Dermis blood vessel endothelial cell (primary cell): ENCODE measurements at regions not wholly inside any gene's neighbourhood (a gene's known extent, or its start where the extent isn't known, plus 50 kb on each side); places are given as distances from the start of the nearest gene placed in this dataset.
"Not testable (repeated sequence)": the region's sequence is repeated elsewhere in the genome, so short reads cannot be mapped to it uniquely, and the experiment has no call there.

ENCODE experiments used
- DNase-seq: peaks from one replicate; pipeline ENCODE4 v3.0.0; 2010

DNA sequence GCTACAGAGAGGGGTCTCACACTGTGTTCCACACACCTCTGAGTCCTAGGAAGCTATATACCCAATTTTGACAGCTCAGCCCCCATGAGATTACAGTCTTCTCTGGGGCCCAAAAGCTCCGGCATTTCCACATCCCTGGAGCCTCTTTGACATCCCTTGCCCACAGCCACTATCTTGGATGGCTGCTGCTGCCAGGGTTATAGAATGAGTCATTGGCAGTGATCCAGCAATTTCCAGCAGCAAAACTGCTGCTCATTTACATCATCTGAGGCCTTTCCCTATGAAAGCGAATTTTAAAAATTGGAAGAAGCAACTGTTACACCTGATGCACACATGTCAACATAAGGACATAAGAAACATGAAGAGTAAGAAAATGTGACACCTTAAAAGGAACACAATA is 590.7 kb downstream of the MEI4 start:
- peak; percentile 72 for DNase-seq

DNA sequence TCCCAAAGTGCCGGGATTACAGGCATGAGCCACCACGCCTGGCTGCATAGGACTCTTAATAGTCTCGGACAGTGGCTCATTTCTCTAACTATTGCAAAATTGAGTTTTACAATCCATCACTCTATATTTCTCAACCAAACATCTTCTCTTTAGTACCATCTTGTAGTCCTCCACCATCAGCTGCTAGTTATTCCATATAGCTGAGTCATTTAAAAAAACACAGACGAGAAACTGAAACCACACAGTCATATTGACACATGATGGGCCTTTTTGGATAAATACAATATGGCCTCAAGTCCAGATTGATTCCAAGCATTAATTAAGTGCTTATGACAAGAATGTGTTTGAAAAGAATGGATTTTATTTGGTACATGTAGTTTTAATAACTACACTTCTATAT is 599.1 kb downstream of the MEI4 start:
- no peak for DNase-seq

DNA sequence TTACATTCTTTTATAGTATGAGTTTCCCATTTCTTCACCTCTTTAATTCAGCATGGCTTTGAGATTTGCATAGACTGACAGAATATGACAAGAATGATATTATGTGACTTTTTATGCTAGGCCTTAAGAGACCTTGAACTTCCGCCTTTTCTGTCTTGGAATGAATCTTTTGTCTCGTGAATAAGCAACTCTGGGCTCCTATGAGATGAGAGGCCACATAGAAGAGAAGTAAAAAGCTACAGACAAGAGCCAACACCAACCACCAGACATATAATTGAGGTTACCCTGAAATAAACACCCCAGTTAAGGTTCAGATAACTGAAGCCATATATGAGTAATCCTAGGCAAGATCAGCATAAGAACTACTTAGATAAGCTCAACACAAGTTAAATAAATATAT is 600.8 kb downstream of the MEI4 start:
- no peak for DNase-seq

DNA sequence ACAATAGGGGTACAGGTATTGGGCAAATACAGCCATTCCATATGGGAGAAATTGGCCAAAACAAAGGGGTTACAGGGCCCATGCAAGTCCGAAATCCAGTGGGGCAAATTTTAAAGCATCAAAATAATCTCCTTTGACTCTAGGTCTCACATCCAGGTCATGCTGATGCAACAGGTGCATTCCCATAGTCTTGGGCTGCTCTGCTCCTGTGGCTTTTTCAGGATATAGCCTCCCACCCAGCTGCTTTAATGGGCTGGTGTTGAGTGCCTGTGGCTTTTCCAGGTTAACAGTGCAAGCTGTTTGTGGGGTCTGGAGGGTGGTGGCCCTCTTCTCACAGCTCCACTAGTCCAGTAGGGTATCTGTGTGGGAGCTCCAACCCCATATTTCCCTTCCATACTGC is 607.1 kb downstream of the MEI4 start:
- DNase-seq = no peak

DNA sequence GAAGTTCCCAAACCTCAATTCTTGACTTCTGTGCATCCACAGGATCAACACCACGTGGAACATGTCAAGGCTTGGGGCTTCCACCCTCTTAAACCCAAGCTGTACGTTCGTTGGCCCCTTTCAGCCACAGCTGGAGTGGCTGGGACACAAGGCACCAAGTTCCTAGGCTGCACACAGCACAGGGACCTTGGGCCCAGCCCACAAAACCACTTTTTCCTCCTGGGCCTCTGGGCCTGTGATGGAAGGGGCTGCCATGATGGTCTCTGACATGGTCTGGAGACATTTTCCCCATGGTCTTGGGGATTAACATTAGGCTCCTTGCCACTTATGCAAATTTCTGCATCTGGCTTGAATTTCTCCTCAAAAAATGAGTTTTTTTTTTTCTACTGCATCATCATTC is 606.9 kb upstream of the IRAK1BP1 start:
- DNase-seq = not testable (repeated sequence)

DNA sequence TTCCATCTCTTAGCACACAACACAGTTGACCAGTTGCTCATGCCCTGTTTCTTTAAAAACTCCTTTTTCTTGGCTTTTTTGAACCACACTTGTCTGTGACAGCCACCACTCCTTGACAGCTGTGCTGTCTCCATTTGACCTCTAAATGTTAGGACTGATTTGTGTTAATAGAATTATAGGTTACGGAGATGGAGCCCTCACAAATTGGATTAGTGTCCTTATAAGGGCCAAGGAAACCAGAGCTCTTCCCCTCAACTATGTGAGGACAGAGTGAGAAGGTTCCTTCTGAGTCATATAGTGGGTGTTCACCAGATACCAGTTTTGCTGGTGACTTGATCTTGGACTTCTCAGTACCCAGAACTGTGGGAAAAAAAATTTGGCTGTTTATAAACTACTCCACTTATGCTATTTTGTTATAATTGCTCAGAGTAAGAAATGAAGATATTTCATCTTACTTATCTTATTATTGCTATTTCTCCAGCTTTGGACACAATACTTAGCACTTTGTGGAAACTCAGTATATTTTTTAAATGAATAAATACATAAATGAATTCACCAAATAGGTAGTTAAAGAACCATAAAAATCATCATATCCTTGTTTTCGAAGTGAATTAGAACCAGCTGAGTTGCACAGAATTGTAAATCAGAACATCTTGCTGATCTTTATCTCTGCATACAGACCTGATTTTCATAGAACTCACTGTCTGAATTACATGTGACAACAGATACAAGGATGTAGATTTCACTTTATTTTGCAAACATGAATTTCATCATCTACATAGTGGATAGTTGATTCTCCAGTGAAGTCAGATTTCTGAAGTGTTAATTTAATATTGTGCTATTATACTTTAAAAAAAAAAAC is 598.5 kb upstream of the IRAK1BP1 start:
- no peak for DNase-seq

DNA sequence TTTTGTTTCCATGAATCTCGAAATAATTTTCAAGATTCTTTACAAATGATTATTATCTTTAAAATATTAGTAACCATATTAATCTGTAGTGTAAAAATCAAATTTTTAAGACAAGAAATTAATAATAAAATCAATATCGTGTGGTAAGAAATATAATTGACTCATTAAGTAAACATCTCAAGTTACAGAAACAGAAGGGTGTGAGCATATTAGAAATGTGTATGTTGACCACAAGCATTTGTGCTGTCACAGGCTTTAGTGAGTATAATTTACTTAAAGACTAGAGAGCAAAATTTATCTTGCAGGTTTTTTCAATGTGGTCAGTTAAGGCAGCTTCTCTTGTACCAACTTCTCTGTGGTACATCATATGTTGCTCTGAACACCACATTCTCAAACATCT is 566.5 kb upstream of the IRAK1BP1 start:
- no peak for DNase-seq

DNA sequence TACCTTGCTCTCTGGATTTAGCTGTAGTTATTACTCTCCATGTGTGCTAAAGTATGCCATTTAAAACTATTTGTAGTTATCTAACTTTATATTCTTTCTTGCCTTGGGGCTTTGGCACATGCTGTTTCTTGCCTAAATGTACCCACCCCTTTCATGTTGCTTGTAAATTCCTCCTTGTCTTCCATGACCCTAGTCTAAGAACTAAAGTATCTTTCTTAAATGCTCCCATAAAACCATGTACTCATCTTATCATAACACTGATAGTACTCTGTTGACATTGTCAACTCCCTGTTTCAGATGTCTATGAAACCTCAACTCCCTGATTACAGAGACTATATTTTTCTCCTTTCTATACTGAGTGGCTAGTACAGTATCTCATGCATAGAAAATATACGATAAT is 564.9 kb upstream of the IRAK1BP1 start:
- no peak for DNase-seq

DNA sequence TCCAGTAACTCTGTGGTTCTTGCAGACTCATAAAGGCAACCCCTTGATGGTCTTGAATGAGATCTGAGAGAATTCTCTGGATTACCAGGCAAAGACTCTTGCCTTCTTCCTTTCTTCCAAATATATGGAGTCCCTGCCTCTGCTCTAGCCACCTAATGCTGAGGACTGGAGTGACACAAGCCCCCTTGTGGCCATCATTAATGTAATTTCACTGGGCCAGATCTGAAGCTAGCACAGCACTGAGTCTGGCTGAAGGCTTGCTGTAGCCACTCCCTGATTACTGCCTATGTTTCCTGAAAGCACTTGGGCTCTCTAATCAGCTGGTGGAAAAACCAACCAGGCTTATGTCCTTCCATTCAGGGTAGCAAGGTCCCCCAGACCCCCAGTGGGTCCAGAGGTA is 559.3 kb upstream of the IRAK1BP1 start:
- DNase-seq = peak; percentile 12

DNA sequence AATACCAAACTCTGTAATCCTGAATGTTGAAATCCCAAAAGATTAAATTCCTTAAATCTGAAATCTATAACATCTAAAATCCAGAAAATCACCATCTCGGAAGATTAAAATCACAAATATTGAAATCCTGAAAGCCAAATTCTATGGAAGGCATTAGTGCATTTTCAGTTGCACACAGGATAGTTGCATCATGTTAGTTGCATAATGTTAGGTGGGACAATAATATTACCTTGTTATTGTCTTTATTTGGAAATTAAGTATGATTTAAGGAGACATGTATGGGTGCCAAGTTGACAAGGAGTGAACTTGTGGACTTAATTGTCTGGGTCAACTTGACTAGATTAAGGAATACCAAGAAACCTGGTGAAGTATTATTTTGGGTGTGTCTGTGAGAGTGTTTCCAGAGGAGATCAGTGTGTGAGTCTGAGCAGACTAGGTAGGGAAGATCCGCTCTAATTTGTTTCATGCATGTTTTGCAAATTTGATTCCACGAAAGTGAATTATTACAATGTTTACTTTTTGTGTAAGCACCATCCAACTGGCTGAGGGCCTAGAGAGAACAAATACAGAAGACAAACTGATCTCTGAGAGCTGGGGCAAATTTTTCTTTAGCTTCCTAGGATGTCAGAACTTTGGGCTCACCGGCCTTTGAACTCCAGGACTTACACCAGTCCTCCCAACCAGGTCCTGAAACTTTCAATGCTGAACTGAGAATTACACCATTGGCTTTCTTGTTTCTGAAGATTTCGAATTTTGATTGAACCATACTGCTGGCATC is 545.1 kb upstream of the IRAK1BP1 start:
- DNase-seq = no peak

DNA sequence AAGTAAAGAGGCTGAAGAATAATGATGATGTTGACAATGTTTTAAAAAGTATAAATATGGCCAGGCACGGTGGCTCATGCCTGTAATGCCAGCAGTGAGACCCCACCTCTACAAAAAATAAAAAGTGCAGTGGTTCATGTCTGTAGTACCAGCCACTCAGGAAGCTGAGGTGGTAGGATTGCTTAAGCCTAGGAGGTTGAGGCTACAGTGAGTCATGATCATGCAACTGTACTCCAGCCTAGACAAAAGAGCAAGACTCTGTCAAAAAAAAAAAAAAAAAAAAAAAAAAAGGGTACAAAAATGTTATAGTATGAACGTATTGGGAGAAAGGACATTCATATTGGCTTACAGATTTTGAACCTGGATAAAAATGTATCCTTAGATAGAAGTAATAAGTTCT is 543.1 kb upstream of the IRAK1BP1 start:
- DNase-seq = no peak

DNA sequence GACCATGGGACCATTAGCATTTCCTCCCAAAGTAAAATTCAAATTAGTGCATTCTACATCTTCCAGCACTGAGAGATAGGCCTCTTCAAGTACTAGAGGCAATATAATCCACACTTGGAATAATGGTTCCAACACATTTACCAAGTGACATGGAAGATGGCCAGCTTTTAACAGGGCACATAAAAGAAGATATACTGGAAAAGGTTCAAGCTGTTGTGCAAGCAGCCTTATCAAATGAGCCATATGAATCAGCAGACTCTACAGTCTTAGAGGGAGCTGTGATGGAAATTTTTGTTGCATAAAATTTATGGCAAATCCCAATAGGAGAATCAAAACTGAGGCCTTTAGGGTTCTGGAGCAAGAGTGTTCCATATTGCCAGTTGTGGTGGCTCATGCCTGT is 526.6 kb upstream of the IRAK1BP1 start:
- DNase-seq = no peak

DNA sequence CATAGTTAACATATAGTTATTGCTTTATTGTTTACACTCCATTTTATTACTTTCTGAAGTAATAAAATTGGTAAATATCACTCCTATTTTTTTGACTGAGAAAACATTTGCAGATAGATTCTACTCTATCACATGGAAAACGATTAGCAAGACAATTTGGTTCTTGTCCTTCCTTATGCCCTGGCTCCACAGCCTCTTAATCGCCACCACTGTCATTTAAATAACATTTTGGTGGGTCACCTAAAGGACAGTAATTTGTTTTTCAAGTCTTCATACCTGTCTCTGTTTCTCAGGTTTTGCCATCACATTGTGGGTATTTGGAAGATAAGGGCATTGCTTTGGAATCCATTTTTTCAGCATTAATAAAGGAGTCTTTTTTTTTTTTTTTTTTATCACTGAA is 521.5 kb upstream of the IRAK1BP1 start:
- no peak for DNase-seq

DNA sequence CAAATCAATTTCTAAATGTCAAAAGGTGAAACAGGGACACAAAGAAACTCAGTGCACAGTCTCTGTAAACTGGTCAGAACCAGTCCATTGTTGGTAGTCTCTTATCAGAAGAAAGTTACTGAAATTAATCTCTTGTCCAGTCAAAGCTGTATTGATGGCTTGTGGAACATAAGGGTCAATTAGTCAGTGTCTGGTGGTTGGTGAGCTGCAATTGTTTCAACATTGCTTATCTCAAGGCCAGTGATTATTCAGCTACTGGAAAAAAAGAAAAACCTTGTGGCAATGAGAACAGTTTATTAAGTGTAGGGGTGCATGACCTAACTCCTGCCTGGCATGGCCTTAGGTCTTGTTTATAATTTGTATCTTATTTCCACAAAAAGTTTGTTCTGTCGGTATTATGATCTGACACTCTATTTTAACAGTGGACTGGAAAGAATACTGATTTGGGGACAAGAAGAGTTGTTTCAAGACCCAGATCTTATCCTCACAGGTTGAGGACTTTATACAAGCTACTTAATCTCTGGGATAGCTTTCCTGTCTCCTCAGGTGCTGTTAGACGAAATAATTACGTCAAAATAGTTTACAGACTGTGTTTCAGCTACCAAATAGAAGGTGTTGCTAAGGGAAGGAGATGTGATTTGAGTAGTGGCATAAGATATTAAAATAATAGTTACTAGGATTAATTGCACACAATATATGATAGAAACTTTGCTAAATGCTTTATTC is 520.0 kb upstream of the IRAK1BP1 start:
- DNase-seq = no peak

DNA sequence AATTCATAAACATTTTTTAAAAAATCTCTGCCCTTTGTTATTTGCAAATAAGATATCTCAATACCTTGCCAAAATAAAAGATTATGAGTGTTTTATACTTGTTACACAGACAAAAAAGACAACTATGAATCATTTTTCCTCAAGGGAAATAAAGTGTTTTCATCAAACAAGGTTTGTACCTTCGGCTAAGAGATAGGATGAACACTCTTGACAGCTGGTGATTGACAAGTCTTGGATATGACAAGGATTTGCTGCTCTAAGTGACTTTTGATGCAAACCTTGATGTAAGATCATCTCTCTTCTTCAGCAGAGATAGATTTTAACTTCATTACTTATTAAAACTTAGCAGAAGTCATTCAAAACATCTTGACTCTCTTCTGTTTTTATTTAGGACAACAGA is 514.3 kb upstream of the IRAK1BP1 start:
- no peak for DNase-seq

DNA sequence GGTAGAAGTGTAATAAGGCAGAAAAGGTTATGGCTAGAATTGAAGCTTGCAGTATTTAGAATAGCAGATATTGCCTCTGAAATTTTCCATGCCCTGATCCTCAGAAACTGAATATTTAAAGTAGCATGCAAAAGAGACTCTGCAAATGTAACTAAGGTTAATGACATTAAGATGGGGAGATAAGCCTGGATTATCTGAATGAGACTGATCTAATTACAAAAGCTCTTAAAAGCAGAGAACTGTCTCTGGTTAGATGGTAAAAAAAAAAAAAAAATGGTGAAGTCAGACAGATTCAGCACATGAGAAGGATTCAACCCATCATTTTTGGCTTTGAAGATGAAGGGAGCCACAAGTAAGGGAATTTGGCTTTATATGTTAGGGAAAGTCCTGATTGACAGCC is 503.7 kb upstream of the IRAK1BP1 start:
- no peak for DNase-seq

DNA sequence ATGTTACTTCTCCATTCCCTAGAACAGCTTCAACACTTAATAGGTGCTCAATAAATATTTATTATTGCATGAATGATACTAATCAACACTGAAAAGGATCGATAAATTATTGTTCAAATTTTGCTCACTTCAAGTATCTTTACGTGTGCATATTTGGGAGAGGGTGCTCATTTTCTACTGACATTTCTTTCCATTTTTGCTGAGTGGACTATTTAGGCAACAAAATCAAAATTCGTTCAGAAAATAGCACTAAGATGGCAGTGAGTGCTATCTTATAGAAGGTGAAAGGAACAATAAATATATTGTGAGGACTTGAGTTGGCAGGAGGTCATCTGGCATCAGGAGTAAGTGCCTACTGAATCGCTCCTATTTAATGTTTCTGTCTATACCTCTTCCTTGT is 501.9 kb upstream of the IRAK1BP1 start:
- DNase-seq = no peak

DNA sequence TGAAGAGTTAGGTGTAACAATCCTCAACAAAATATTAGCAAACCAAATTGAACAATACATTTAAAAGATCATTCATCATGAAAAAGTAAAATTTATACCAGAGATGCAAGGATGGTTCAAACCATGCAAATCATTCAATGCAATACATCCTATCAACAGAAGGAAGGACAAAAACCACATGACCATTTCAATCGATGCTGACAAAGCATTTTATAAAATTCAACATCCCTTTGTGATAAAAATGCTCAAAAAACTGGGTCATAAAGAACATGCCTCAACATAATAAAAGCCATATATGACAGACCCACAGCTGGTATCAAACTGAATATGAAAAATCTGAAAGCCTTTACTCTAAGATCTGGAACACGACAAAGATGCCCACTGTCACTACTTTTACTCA is 490.3 kb upstream of the IRAK1BP1 start:
- DNase-seq = no peak

DNA sequence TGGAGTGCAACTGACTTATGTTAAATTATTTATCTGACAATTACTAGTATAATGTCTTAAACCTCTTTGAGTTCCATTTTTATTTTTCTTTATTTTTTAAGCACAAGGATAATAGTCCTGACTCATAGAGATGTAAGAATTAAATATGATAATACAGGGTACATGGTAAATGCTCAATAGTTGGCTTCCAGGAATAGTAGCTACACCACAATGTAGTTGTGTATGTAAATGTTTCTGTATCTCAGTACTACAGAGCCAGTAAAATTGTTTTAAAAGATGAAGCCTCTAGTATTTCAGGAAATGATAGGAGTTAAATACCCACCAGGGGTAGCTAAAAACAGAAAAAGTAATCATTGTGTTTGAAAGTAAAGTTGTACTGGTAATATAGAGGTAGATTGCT is 487.4 kb upstream of the IRAK1BP1 start:
- no peak for DNase-seq

DNA sequence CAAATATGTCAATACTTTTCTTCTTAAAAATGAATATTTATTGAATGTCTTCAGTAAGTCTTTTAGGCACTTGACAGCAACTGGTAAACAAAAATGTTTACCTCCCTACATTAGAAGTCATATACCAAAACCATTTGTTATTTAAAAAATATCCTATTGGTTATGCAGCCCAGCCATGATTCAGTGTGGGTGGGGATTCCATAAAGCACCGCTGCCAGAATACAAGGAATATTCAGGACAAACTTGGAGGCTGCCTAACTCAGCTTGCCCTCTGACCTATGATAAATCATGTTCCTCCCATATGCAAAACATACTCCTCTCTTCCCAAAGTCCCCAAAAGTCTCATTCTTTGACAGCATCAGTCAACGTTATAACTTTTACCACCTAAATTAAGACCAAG is 486.8 kb upstream of the IRAK1BP1 start:
- DNase-seq = no peak

DNA sequence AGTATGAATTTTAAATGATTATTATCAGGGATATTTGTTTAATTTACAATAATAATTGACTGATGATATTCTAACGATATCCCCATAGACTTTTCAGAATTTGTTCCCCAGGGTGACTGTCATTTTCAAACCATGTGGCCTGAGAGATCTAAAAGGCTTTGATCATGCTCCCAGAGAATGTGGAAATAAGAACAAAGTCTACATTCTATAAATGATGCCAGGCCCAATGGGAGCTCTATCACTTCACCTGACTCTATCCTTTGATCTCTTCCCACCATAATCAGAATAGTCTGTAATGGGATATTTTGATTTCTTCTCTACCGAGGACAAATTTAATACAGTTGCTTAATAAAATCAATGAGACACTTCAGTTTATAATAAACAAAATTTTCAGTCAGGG is 483.4 kb upstream of the IRAK1BP1 start:
- no peak for DNase-seq

DNA sequence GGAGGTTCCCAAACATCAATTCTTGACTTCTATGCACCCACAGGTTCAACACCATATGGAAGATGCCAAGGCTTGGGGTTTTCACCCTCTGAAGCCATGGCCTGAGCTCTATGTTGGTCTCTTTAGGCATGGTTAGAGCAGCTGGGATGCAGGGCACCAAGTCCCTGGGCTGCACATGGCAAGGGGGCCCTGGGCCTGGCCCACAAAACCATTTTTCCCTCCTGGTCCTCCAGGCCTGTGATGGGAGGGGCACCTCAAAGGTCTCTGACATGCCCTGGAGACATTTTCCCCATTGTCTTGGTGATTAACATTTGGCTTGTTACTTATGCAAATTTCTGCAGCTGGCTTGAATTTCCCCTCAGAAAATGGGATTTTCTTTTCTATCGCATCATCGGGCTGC is 480.5 kb upstream of the IRAK1BP1 start:
- not testable (repeated sequence) for DNase-seq

DNA sequence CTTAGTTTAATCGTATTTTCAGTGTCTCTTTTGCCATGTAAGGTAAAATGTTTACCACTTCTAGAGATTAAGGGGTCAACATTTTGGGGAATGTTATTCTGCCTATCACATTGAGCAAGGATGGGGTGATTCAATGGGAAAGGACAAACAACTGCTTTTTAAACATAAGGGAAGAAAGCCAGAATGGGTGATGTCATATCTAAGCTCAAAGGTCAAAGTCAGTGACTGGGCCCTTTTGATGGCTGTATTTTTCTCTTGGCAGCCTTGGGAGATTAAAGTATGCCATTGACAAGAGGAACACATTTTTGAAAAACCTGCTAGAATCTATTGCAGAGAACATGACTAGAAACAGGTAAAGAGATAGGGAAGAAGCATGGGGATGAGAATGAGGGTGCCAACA is 477.3 kb upstream of the IRAK1BP1 start:
- no peak for DNase-seq

DNA sequence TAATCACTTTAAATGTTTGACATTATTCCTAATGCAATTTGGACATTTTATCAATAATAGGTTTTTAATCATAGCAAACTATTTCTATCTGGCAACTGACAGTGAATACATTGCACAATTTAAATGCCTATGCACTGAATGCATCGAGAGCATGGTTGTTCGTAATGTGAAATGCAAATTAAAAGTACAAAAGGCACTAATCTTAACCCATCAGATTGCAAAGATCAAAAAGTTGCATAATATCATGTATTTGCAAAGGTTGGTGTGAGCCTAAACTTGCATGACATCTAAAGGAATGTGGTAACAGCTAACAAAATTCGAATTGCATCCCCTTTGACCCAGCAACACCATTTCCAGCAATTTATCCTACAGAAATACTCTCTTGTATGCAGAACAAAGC is 469.9 kb upstream of the IRAK1BP1 start:
- no peak for DNase-seq
